ENCODE measurements at regions not wholly inside any gene's neighbourhood (a gene's known extent, or its start where the extent isn't known, plus 50 kb on each side); places are given as distances from the start of the nearest gene placed in this dataset.

DNA sequence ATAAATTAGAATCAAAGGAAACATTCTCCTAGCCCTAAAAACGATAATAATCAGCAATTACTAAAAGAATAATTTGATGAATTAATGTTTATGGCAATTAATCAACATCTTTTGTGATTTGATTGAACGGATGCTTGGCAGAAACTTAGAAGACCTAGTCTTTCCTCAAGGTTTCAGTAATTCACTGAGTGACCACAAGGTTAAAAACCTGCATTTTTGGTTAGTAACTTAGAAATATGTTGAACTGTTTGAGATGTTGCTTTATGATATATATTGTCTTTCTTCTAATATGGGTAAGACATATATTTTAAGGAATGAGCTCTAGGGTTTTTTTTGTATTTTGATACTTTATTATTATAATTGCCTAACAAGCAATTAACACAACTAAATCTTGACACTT is 793.0 kb upstream of the NDST4 start:
- no peaks in the 10 kb centered on the region for H3K27me3 ChIP-seq (ENCODE audit: control insufficient read depth in 2 of 2, insufficient read depth in 2 of 2, low read length in 2 of 2)
- TF ChIP-seq, protein P1, sequence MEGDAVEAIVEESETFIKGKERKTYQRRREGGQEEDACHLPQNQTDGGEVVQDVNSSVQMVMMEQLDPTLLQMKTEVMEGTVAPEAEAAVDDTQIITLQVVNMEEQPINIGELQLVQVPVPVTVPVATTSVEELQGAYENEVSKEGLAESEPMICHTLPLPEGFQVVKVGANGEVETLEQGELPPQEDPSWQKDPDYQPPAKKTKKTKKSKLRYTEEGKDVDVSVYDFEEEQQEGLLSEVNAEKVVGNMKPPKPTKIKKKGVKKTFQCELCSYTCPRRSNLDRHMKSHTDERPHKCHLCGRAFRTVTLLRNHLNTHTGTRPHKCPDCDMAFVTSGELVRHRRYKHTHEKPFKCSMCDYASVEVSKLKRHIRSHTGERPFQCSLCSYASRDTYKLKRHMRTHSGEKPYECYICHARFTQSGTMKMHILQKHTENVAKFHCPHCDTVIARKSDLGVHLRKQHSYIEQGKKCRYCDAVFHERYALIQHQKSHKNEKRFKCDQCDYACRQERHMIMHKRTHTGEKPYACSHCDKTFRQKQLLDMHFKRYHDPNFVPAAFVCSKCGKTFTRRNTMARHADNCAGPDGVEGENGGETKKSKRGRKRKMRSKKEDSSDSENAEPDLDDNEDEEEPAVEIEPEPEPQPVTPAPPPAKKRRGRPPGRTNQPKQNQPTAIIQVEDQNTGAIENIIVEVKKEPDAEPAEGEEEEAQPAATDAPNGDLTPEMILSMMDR (IDR thresholded peaks at IDR 0.05) = no peak
- no peak overlapping the region for H3K9ac ChIP-seq (ENCODE audit: insufficient read depth, low read length, poor library complexity, severe bottlenecking)
- H3K79me2 ChIP-seq (ENCODE audit: insufficient read depth, low read length) = no peaks in the 10 kb centered on the region
- H3K27ac ChIP-seq (ENCODE audit: low read depth in 1 of 2, low read length in 2 of 2) = no peak overlapping the region
- no peaks in the 10 kb centered on the region for H3K4me1 ChIP-seq (ENCODE audit: control insufficient read depth in 1 of 2, insufficient read depth in 2 of 2, low read length in 2 of 2)
- no peak overlapping the region for H2AFZ ChIP-seq (ENCODE audit: insufficient read depth, low read depth, low read length, poor library complexity, severe bottlenecking)
- H4K20me1 ChIP-seq (ENCODE audit: insufficient read depth, low read length) = no peaks in the 10 kb centered on the region
- WGBS (ENCODE audit: insufficient coverage) = no CpG with 5 or more reads among the region's 2 CpGs
- H3K4me3 ChIP-seq (replicated peaks in 1 of 3; ENCODE audit: low read depth in 2 of 3, low read length in 3 of 3) = no peak overlapping the region
- H3K4me2 ChIP-seq (replicated peaks; ENCODE audit: extremely low read depth, low read length, poor library complexity, severe bottlenecking) = no peak overlapping the region
- peaks cover 0 to 4% of the 10 kb centered on the region in 2 donors for H3K9me3 ChIP-seq (replicated peaks in 1 of 2; ENCODE audit: control insufficient read depth in 1 of 2, insufficient read depth in 1 of 2, low read length in 2 of 2)
- no peaks in the 10 kb centered on the region for H3K36me3 Mint-ChIP-seq
- H3K4me3 Mint-ChIP-seq = no peak overlapping the region
- no peak for DNase-seq
- no peaks in the 10 kb centered on the region for H3K27me3 Mint-ChIP-seq (ENCODE audit: low read depth in 3 of 3)
- H3K27ac Mint-ChIP-seq = no peak overlapping the region
- intact Hi-C loops (cut with micrococcal nuclease) = no loop called here
- H3K36me3 ChIP-seq (replicated peaks in 1 of 2; ENCODE audit: control insufficient read depth in 1 of 2, insufficient read depth in 2 of 2, low read length in 2 of 2) = no peaks in the 10 kb centered on the region
- peaks cover 0 to 16% (median 5%) of the 10 kb centered on the region in 7 donors for H3K9me3 Mint-ChIP-seq
- no peaks in the 10 kb centered on the region for H3K4me1 Mint-ChIP-seq

DNA sequence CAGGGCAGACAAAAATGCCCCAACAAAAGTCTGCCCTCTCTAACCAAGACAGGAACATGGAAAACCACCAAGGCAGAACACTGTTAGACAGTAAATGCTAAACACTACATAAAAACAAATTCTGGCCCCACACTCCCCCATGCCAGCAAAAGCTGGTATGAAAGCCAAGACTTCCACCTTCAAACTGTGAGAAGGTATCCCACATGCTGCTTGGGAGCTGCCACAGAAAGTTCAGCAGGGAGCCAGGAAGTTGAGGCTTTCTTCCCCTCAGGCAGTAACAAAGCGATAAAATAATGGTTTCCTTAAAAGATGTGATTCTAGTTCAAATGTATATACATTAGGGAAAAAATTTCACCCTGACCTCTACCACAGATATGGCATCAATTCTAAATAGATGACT is 770.4 kb upstream of the NDST4 start:
- no peaks in the 10 kb centered on the region for H3K27me3 Mint-ChIP-seq (ENCODE audit: low read depth in 3 of 3)
- H3K4me1 Mint-ChIP-seq = no peaks in the 10 kb centered on the region
- peaks cover 0 to 4% of the 10 kb centered on the region in 2 donors for H3K9me3 ChIP-seq (replicated peaks in 1 of 2; ENCODE audit: control insufficient read depth in 1 of 2, insufficient read depth in 1 of 2, low read length in 2 of 2)
- H3K9me3 Mint-ChIP-seq = peaks cover 0 to 3% (median 0%) of the 10 kb centered on the region in 7 donors
- no peak overlapping the region for H3K4me2 ChIP-seq (replicated peaks; ENCODE audit: extremely low read depth, low read length, poor library complexity, severe bottlenecking)
- H3K4me1 ChIP-seq (ENCODE audit: control insufficient read depth in 1 of 2, insufficient read depth in 2 of 2, low read length in 2 of 2) = no peaks in the 10 kb centered on the region
- intact Hi-C loops (cut with micrococcal nuclease) = no loop called here
- WGBS (ENCODE audit: insufficient coverage) = no CpG with 5 or more reads among the region's 1 CpG
- TF ChIP-seq, protein P1 (IDR thresholded peaks at IDR 0.05) = no peak
- no peak overlapping the region for H3K9ac ChIP-seq (ENCODE audit: insufficient read depth, low read length, poor library complexity, severe bottlenecking)
- no peak overlapping the region for H2AFZ ChIP-seq (ENCODE audit: insufficient read depth, low read depth, low read length, poor library complexity, severe bottlenecking)
- no peak overlapping the region for H3K27ac ChIP-seq (ENCODE audit: low read depth in 1 of 2, low read length in 2 of 2)
- H3K36me3 ChIP-seq (replicated peaks in 1 of 2; ENCODE audit: control insufficient read depth in 1 of 2, insufficient read depth in 2 of 2, low read length in 2 of 2) = no peaks in the 10 kb centered on the region
- no peak for DNase-seq
- H3K79me2 ChIP-seq (ENCODE audit: insufficient read depth, low read length) = no peaks in the 10 kb centered on the region
- no peaks in the 10 kb centered on the region for H4K20me1 ChIP-seq (ENCODE audit: insufficient read depth, low read length)
- H3K4me3 Mint-ChIP-seq = no peak overlapping the region
- no peak overlapping the region for H3K4me3 ChIP-seq (replicated peaks in 1 of 3; ENCODE audit: low read depth in 2 of 3, low read length in 3 of 3)
- H3K27ac Mint-ChIP-seq = no peak overlapping the region
- no peaks in the 10 kb centered on the region for H3K36me3 Mint-ChIP-seq
- H3K27me3 ChIP-seq (ENCODE audit: control insufficient read depth in 2 of 2, insufficient read depth in 2 of 2, low read length in 2 of 2) = no peaks in the 10 kb centered on the region

Measured in CD14-positive monocyte (primary cell).